ENCODE measurements at regions not wholly inside any gene's neighbourhood (a gene's known extent, or its start where the extent isn't known, plus 50 kb on each side); places are given as distances from the start of the nearest gene placed in this dataset.

DNA sequence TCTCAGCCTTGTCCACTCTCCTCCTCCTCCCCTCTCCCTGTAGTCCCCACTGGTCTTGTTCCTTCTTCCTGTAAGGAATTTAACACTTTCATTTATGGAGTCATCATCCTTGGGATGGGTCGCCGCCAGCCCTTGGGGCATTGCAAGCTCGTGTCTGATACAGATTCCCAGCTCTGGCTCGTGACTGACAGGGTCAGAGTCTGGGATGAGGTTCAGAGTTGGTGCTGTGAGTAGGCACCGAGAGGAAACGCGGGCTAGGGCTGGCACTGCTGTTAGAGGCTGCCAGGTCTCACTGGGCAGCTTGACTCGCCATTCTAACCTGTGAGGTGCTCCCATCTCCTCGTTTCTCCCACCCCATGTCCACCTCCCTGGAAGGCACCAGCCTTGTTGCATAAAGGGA, 407.0 kb downstream of the SOX9 start:
- Histone ChIP-seq H3K9me3 (ENCODE audit: control insufficient read depth in 4 of 4, low read length in 3 of 4) (no peaks in the 10 kb centered on the region), H3K36me3 (ENCODE audit: control insufficient read depth in 4 of 4, insufficient read depth in 3 of 4, low read depth in 1 of 4, low read length in 3 of 4) (no peaks in the 10 kb centered on the region), H3K4me1 (ENCODE audit: control insufficient read depth in 4 of 4, insufficient read depth in 4 of 4, low read length in 3 of 4) (no peaks in the 10 kb centered on the region), H3K4me3 (ENCODE audit: low read depth in 1 of 3, low read length in 3 of 3) (no peak overlapping the region), H3K9ac (ENCODE audit: low read depth in 1 of 2, low read length in 2 of 2) (no peak overlapping the region), H3K27me3 (ENCODE audit: control insufficient read depth in 4 of 4, insufficient read depth in 4 of 4, low read length in 3 of 4) (no peaks in the 10 kb centered on the region), H3K27ac (ENCODE audit: low read depth in 1 of 2, low read length in 2 of 2) (no peak overlapping the region)
- TF ChIP-seq SP1 (IDR thresholded peaks at IDR 0.05) (no peak), NR2F2 (IDR thresholded peaks at IDR 0.05) (no peak), GABPA (IDR thresholded peaks at IDR 0.05 in 1 of 2, conservative IDR thresholded peaks at IDR 0.05 in 1 of 2) (no peak), HNF4G (IDR thresholded peaks at IDR 0.05) (no peak), JUND (IDR thresholded peaks at IDR 0.05) (no peak), TAF1 (conservative IDR thresholded peaks at IDR 0.05) (no peak), CTCF (IDR thresholded peaks at IDR 0.05; ENCODE audit: low read depth, low read length, missing input control) (no peak), RAD21 (IDR thresholded peaks at IDR 0.05) (no peak), FOXA2 (IDR thresholded peaks at IDR 0.05) (no peak), RXRA (IDR thresholded peaks at IDR 0.05) (no peak), FOXA1 (IDR thresholded peaks at IDR 0.05) (no peak), HNF4A (conservative IDR thresholded peaks at IDR 0.05) (no peak), ATF3 (IDR thresholded peaks at IDR 0.05) (no peak), EGR1 (IDR thresholded peaks at IDR 0.05; ENCODE audit: low read depth in 2 of 2) (no peak)
- TF ChIP-seq, protein P1, sequence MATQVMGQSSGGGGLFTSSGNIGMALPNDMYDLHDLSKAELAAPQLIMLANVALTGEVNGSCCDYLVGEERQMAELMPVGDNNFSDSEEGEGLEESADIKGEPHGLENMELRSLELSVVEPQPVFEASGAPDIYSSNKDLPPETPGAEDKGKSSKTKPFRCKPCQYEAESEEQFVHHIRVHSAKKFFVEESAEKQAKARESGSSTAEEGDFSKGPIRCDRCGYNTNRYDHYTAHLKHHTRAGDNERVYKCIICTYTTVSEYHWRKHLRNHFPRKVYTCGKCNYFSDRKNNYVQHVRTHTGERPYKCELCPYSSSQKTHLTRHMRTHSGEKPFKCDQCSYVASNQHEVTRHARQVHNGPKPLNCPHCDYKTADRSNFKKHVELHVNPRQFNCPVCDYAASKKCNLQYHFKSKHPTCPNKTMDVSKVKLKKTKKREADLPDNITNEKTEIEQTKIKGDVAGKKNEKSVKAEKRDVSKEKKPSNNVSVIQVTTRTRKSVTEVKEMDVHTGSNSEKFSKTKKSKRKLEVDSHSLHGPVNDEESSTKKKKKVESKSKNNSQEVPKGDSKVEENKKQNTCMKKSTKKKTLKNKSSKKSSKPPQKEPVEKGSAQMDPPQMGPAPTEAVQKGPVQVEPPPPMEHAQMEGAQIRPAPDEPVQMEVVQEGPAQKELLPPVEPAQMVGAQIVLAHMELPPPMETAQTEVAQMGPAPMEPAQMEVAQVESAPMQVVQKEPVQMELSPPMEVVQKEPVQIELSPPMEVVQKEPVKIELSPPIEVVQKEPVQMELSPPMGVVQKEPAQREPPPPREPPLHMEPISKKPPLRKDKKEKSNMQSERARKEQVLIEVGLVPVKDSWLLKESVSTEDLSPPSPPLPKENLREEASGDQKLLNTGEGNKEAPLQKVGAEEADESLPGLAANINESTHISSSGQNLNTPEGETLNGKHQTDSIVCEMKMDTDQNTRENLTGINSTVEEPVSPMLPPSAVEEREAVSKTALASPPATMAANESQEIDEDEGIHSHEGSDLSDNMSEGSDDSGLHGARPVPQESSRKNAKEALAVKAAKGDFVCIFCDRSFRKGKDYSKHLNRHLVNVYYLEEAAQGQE (IDR thresholded peaks at IDR 0.05), result no peak
- TF ChIP-seq, protein P2, sequence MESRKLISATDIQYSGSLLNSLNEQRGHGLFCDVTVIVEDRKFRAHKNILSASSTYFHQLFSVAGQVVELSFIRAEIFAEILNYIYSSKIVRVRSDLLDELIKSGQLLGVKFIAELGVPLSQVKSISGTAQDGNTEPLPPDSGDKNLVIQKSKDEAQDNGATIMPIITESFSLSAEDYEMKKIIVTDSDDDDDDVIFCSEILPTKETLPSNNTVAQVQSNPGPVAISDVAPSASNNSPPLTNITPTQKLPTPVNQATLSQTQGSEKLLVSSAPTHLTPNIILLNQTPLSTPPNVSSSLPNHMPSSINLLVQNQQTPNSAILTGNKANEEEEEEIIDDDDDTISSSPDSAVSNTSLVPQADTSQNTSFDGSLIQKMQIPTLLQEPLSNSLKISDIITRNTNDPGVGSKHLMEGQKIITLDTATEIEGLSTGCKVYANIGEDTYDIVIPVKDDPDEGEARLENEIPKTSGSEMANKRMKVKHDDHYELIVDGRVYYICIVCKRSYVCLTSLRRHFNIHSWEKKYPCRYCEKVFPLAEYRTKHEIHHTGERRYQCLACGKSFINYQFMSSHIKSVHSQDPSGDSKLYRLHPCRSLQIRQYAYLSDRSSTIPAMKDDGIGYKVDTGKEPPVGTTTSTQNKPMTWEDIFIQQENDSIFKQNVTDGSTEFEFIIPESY (IDR thresholded peaks at IDR 0.05), result no peak
- DNase-seq (ENCODE audit: low spot score), result no peak
- WGBS, result 85% methylated on average over 9 of the region's 9 CpGs

DNA sequence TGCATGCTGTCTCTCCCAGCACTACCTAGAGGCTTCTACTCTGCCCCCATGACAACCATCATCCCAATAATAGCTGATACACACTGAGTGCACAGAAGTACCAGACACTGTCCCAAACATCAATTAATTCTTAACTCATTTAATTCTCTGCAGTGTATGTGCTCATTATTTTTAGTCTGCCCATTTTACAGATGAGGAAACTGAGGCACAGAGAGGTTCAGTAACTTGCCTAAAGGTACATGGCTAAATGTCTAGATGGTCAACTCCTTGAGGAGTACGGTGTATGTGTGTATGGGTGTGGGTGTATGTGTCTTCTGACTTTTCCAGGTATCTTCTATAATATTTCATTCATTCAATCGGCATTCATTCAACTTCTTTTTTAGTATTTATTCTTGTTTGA, 407.9 kb downstream of the SOX9 start:
- DNase-seq (ENCODE audit: low spot score), result no peak
- no peaks in the 10 kb centered on the region for H3K4me1 ChIP-seq (ENCODE audit: control insufficient read depth in 4 of 4, insufficient read depth in 4 of 4, low read length in 3 of 4)
- H3K4me3 ChIP-seq (ENCODE audit: low read depth in 1 of 3, low read length in 3 of 3), result no peak overlapping the region
- TF ChIP-seq FOXA1 (IDR thresholded peaks at IDR 0.05) (no peak), FOXA2 (IDR thresholded peaks at IDR 0.05) (no peak), GABPA (IDR thresholded peaks at IDR 0.05 in 1 of 2, conservative IDR thresholded peaks at IDR 0.05 in 1 of 2) (no peak), TAF1 (conservative IDR thresholded peaks at IDR 0.05) (no peak), YY1 (IDR thresholded peaks at IDR 0.05) (no peak), ATF3 (IDR thresholded peaks at IDR 0.05) (no peak)
- H3K9me3 ChIP-seq (ENCODE audit: control insufficient read depth in 4 of 4, low read length in 3 of 4), result no peaks in the 10 kb centered on the region
- H3K36me3 ChIP-seq (ENCODE audit: control insufficient read depth in 4 of 4, insufficient read depth in 3 of 4, low read depth in 1 of 4, low read length in 3 of 4), result no peaks in the 10 kb centered on the region
- H3K27ac ChIP-seq (ENCODE audit: low read depth in 1 of 2, low read length in 2 of 2), result no peak overlapping the region
- no peaks in the 10 kb centered on the region for H3K27me3 ChIP-seq (ENCODE audit: control insufficient read depth in 4 of 4, insufficient read depth in 4 of 4, low read length in 3 of 4)
- H3K9ac ChIP-seq (ENCODE audit: low read depth in 1 of 2, low read length in 2 of 2), result no peak overlapping the region
- 96% methylated on average over 2 of the region's 2 CpGs for WGBS

All from liver (tissue), 8 donors.